NCI-H345 treated with DMSO at 0.1 percent for 48 hours (cell line): ENCODE measurements at regions not wholly inside any gene's neighbourhood (a gene's known extent, or its start where the extent isn't known, plus 50 kb on each side); places are given as distances from the start of the nearest gene placed in this dataset.
"Not testable (repeated sequence)": the region's sequence is repeated elsewhere in the genome, so short reads cannot be mapped to it uniquely, and the experiment has no call there.

Experiments used
- DNase-seq: peaks from one replicate; lab custom pipeline; 2025; ENCODE audit not compliant: unreplicated experiment; lab: John Stamatoyannopoulos, UW

- no peak for DNase-seq
Measured at GRCh38 chr6:102986086-102986485, 1592.6 kb downstream of the GRIK2 start.

- DNase-seq: no peak
Measured at GRCh38 chr6:102984357-102984756, 1590.8 kb downstream of the GRIK2 start.

GRCh38 chr6:102981490-102982015 is 1588.0 kb downstream of the GRIK2 start:
- no peak for DNase-seq

- no peak for DNase-seq
Measured at GRCh38 chr6:102980951-102981350, 1587.4 kb downstream of the GRIK2 start.

GRCh38 chr6:102961902-102962301 is 1568.4 kb downstream of the GRIK2 start:
- no peak for DNase-seq

GRCh38 chr6:102950967-102951366 is 1557.5 kb downstream of the GRIK2 start:
- DNase-seq: no peak

GRCh38 chr6:102944475-102944874 is 1551.0 kb downstream of the GRIK2 start:
- DNase-seq: no peak

GRCh38 chr6:102942206-102942605 is 1548.7 kb downstream of the GRIK2 start:
- DNase-seq: no peak

GRCh38 chr6:102936959-102937358 is 1543.5 kb downstream of the GRIK2 start:
- DNase-seq: no peak

GRCh38 chr6:102928109-102928508 is 1534.6 kb downstream of the GRIK2 start:
- no peak for DNase-seq

- DNase-seq: no peak
Measured at GRCh38 chr6:102918161-102918560, 1524.7 kb downstream of the GRIK2 start.

- no peak for DNase-seq
Measured at GRCh38 chr6:102911571-102911970, 1518.1 kb downstream of the GRIK2 start.

GRCh38 chr6:102910701-102911139 is 1517.2 kb downstream of the GRIK2 start:
- not testable (repeated sequence) for DNase-seq

- DNase-seq: no peak
Measured at GRCh38 chr6:102907181-102907580, 1513.7 kb downstream of the GRIK2 start.

GRCh38 chr6:102902471-102902870 is 1509.0 kb downstream of the GRIK2 start:
- no peak for DNase-seq

- DNase-seq: no peak
Measured at GRCh38 chr6:102895683-102896082, 1502.2 kb downstream of the GRIK2 start.

- no peak for DNase-seq
Measured at GRCh38 chr6:102885165-102885564, 1491.7 kb downstream of the GRIK2 start.

- no peak for DNase-seq
Measured at GRCh38 chr6:102853249-102853955, 1459.9 kb downstream of the GRIK2 start.

- DNase-seq: no peak
Measured at GRCh38 chr6:102848796-102849195, 1455.3 kb downstream of the GRIK2 start.

- no peak for DNase-seq
Measured at GRCh38 chr6:102848210-102848609, 1454.7 kb downstream of the GRIK2 start.

GRCh38 chr6:102841060-102841459 is 1447.6 kb downstream of the GRIK2 start:
- no peak for DNase-seq

- DNase-seq: no peak
Measured at GRCh38 chr6:102832021-102832420, 1438.5 kb downstream of the GRIK2 start.

GRCh38 chr6:102820098-102820497 is 1426.6 kb downstream of the GRIK2 start:
- no peak for DNase-seq
